Cardiac muscle cell (in vitro differentiated cells and primary cell): ENCODE measurements at regions not wholly inside any gene's neighbourhood (a gene's known extent, or its start where the extent isn't known, plus 50 kb on each side); places are given as distances from the start of the nearest gene placed in this dataset.
"Not testable (repeated sequence)": the region's sequence is repeated elsewhere in the genome, so short reads cannot be mapped to it uniquely, and the experiment has no call there.

Experiments
- DNase-seq, 2 donors: peaks; one replicate each; pipeline versions ENCODE4 v3.0.0 to v3.0.0-alpha.2; 2010 to 2017; ENCODE audit warnings: low read depth in 1 of 2, low spot score in 1 of 2
- H3K27ac ChIP-seq: fragments of 200-600 bp; sonication (generic); 2 replicates; pipeline ENCODE4 v1.5.1; 2016
- H3K27me3 ChIP-seq: fragments of 200-600 bp; sonication (generic); 2 replicates; pipeline ENCODE4 v1.6.0; 2016; ENCODE audit warnings: control low read depth
- H3K36me3 ChIP-seq: fragments of 200-600 bp; sonication (generic); 2 replicates; pipeline ENCODE4 v1.5.1; 2016; ENCODE audit warnings: control low read depth
- H3K4me1 ChIP-seq: fragments of 200-600 bp; sonication (generic); 2 replicates; pipeline ENCODE4 v1.8.1; 2017; ENCODE audit warnings: low read depth, mild to moderate bottlenecking, mixed run types
- H3K4me3 ChIP-seq: fragments of 200-600 bp; sonication (generic); 2 replicates; pipeline ENCODE4 v1.5.1; 2016; ENCODE audit warnings: mild to moderate bottlenecking
- H3K9me3 ChIP-seq: fragments of 200-600 bp; sonication (generic); 2 replicates; pipeline ENCODE4 v1.5.1; 2017; ENCODE audit warnings: low read depth, mild to moderate bottlenecking, control low read depth
- TF ChIP-seq, protein P1 (sequence below): IDR thresholded peaks from 2 replicates; pipeline ENCODE4 v1.5.1; 2012; ENCODE audit warnings: low read depth, mild to moderate bottlenecking, low read length

DNA sequence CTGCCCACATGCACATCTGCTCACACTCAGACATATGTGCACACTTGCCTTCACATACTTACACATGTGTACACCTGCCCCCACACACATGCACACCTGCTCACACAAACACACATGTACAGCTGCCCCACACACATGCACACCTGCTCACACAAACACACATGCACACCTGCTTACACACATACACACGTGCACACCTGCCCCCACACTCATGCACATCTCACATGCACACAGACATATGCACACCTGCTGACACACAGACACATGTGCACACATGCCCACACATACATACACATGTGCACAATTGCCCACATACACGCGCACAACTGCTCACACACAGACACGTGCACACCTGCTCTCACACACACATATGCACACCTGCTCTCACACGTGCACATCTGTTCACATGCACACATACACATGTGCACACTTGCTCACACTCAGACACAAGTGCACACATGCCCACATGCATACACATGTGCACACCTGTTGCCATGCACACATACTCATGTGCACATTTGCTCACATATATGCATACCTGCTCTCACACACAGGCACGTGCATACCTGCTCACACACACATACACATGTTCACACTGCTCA lies 147.8 kb upstream of the FOXD4L5 start:
- Histone ChIP-seq H3K4me1 (no peaks in the 10 kb centered on the region), H3K9me3 (no peaks in the 10 kb centered on the region)
- no peak for DNase-seq

DNA sequence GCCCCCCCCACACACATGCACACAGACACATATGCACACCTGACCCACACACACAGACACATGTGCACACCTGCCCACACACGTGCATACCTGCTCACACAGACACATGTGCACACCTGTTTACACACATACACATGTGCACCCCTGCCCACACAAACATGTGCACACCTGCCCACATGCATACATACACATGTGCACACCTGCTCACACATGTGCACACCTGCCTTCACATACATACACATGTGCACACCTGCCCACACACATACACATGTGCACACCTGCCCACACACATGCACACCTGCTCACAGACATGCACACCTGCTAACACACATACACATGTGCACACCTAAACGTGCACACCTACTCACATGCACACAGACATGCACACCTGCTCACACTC lies 147.0 kb upstream of the FOXD4L5 start:
- no peak for DNase-seq
- H3K4me3 ChIP-seq = no peak overlapping the region
- no peak overlapping the region for H3K27ac ChIP-seq
- H3K27me3 ChIP-seq = no peaks in the 10 kb centered on the region
- H3K9me3 ChIP-seq = no peaks in the 10 kb centered on the region
- no peaks in the 10 kb centered on the region for H3K4me1 ChIP-seq
- no peaks in the 10 kb centered on the region for H3K36me3 ChIP-seq
- TF ChIP-seq, protein P1, sequence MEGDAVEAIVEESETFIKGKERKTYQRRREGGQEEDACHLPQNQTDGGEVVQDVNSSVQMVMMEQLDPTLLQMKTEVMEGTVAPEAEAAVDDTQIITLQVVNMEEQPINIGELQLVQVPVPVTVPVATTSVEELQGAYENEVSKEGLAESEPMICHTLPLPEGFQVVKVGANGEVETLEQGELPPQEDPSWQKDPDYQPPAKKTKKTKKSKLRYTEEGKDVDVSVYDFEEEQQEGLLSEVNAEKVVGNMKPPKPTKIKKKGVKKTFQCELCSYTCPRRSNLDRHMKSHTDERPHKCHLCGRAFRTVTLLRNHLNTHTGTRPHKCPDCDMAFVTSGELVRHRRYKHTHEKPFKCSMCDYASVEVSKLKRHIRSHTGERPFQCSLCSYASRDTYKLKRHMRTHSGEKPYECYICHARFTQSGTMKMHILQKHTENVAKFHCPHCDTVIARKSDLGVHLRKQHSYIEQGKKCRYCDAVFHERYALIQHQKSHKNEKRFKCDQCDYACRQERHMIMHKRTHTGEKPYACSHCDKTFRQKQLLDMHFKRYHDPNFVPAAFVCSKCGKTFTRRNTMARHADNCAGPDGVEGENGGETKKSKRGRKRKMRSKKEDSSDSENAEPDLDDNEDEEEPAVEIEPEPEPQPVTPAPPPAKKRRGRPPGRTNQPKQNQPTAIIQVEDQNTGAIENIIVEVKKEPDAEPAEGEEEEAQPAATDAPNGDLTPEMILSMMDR = no peak

More for the DNA sequence above, 147.8 kb upstream of the FOXD4L5 start:
- Histone ChIP-seq H3K36me3 (no peaks in the 10 kb centered on the region), H3K4me3 (no peak overlapping the region), H3K27me3 (no peaks in the 10 kb centered on the region), H3K27ac (no peak overlapping the region)
- TF ChIP-seq, protein P1 = no peak

DNA sequence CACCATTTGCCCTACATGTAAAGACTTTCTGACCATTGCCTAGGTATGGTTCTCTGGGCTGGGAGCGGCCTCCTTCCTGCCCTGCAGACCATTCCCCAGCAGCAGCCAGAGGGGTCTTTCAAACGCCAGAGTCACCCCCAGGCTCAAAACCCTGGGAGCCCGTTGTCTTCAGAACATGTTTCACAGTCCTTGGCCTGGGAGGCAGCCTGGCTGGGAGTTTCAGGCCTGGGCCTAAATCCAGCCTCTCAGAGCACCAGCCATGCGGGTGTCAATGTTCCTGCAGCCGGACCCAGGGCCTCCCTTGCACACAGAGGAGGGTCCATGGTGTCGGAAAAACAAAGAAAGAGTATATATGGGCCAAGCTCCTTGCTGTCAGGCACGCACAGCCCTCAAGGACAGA lies 145.2 kb upstream of the FOXD4L5 start:
- H3K27me3 ChIP-seq = no peaks in the 10 kb centered on the region
- no peaks in the 10 kb centered on the region for H3K9me3 ChIP-seq
- no peaks in the 10 kb centered on the region for H3K36me3 ChIP-seq
- no peaks in the 10 kb centered on the region for H3K4me1 ChIP-seq
- TF ChIP-seq, protein P1 = no peak
- no peak overlapping the region for H3K4me3 ChIP-seq
- DNase-seq = no peak
- H3K27ac ChIP-seq = no peak overlapping the region

DNA sequence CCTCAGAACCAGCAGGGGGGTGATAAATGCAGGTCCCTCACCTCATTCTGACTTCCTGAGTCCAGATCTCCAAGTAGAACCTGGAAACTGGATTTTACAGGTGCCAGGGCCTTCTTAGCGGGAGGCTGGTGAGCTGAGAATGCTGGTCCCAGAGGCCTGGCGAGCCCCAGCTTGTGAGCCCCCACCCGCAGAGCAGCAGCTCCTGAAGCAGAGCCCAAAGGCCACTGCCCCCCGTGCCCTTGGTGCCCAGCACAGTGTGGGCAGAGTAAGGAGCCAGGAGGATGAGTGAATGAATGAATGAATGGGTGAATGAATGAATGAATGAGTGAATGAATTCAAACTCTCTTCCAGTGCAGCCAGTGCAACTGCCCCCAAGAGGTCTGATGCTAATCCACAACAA lies 142.4 kb upstream of the FOXD4L5 start:
- not testable (repeated sequence) for H3K4me3 ChIP-seq, H3K4me1 ChIP-seq, H3K27me3 ChIP-seq, H3K36me3 ChIP-seq, H3K9me3 ChIP-seq, H3K27ac ChIP-seq, DNase-seq

DNA sequence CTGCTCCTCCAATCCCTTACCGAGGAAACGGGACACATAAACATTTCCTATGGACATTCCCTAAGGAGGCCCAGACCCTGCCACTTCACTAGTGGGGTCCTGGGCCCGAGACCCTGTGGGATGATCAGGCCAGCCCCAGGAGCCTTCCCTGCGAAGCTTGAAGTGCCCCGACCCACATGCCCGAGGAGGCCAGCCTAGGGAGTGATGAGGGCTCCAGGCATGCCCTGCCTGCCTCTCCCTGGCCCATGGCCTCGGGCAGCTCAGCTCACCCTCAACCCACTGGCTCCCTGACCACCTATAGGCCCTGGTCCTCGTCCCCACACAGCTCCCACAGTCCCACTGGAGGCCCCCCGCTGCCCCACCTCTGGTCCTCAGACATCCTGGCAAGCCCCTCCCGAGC lies 141.8 kb upstream of the FOXD4L5 start:
- not testable (repeated sequence) for DNase-seq, H3K4me3 ChIP-seq, H3K4me1 ChIP-seq, H3K36me3 ChIP-seq, H3K27ac ChIP-seq, H3K27me3 ChIP-seq, H3K9me3 ChIP-seq

DNA sequence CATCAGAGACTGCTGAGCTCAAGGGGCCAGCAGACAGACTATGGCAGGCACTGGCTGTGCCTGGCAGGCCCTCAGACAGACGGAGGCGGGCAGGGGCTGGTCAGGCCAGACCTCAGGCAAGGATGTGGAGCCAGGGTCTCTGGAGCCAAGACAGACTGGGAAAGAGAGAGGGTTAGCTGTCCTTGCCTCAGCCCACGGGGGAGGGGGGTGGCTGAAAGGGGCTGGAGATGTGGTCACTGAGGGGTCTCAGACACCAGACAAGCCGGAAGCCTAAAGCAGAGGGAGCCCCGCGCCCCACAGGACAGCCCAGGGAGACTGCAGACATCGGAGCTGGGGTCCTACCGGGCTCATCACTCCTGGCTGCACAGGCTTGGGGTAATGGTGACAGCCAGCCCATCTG lies 141.2 kb upstream of the FOXD4L5 start:
- no peak overlapping the region for H3K4me3 ChIP-seq
- H3K36me3 ChIP-seq = no peaks in the 10 kb centered on the region
- H3K4me1 ChIP-seq = no peaks in the 10 kb centered on the region
- no peak for DNase-seq
- H3K27me3 ChIP-seq = no peaks in the 10 kb centered on the region
- H3K9me3 ChIP-seq = no peaks in the 10 kb centered on the region
- TF ChIP-seq, protein P1 = no peak
- no peak overlapping the region for H3K27ac ChIP-seq

DNA sequence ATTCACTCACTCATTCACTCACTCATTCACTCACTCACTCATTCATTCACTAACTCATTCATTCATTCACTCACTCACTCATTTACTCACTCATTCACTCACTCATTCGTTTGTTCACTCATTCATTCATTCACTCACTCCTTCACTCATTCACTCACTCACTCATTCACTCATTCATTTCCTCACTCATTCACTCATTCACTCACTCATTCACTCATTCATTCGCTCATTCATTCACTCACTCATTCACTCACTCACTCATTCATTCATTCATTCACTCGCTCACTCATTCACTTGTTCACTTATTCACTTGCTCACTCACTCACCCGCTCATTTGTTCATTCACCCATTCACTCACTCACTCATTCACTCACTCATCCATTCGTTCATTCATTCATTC lies 140.2 kb upstream of the FOXD4L5 start:
- H3K27ac ChIP-seq, DNase-seq, H3K4me3 ChIP-seq, H3K27me3 ChIP-seq, H3K9me3 ChIP-seq, H3K4me1 ChIP-seq, H3K36me3 ChIP-seq: not testable (repeated sequence)

DNA sequence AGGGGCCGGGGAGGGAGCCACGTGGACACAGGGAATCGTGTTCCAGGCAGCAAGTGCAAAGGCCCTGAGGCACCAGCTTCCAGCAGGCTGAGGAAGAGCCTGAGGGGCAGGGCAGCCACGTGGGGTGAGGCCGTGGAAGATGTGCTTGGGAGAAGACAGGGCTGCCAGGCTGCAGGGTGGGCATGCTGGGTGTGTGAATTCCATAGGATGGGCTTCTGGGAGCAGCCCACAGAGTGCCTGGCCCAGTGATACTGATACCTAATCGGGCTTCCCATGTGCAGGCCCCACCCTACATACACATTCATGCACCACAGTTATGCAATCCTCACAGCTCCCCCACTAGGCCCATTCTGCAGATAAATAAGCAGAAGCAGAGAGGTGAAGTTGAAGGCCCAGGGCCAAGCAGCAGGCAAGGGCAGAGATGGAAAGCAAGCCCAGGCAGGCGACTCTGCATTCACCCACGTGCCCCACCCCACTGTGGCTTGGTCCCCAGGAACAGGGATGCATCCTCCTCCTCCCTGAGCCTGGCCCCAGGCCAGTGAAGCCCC lies 139.5 kb upstream of the FOXD4L5 start:
- not testable (repeated sequence) for H3K4me1 ChIP-seq, DNase-seq, H3K9me3 ChIP-seq, H3K36me3 ChIP-seq, H3K27ac ChIP-seq, H3K27me3 ChIP-seq, H3K4me3 ChIP-seq

DNA sequence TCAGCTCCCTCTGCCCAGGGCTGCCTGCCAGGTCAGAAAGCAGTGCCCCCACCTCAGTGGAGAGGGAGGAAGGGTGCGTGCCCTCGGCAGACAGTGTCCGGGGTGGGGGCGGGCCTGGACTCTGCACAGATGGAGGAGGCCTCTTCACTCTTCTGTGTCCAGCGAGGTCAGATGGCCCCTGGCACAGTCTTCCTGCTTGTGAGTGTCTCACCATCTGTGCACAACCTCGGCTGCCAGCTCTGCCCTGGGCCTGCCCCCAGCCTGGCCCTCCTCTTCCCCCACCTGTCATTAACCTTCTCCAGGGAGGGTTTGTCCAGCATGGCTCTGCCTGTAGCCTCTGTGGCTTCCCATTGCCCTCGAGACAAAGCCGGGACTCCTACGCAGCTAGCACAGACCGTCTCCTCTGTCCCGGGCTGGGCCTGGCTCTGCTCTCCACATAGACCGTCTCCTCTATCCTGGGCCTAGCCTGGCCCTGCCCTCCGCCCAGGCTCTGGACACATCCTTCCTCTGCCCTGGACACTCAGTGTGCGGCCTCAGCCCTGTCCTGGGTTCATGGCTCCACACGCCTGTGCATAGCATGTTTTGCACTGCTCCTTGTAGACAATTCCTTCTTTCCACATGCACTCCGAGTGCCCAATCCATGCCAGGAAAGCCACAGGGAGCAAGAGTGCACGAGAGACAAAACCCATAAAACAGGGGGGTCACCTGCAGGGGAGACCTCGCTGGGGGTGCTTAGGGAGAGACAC lies 138.9 kb upstream of the FOXD4L5 start:
- not testable (repeated sequence) for DNase-seq, H3K9me3 ChIP-seq, H3K4me3 ChIP-seq, H3K4me1 ChIP-seq, H3K36me3 ChIP-seq, H3K27me3 ChIP-seq, H3K27ac ChIP-seq
